ENCODE measurements at regions not wholly inside any gene's neighbourhood (a gene's known extent, or its start where the extent isn't known, plus 50 kb on each side); places are given as distances from the start of the nearest gene placed in this dataset.
"Not testable (repeated sequence)": the region's sequence is repeated elsewhere in the genome, so short reads cannot be mapped to it uniquely, and the experiment has no call there.

DNA sequence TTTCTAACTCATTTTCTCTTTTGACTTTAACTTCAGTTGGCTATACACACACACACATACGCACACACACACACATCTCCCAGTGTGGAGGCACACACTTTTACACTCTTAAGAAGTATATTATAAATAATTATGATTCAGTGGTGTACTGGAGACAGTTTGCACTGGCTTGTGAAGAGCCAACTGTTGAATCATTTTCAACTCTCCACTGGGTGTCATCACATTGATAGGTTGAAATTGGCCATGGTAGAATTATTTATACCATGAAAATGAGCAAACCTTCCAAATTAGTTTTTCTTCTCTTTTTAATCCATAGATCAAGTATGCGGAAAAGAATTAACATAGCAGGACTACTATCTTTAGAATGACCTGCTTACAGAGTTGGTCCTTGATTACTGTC, 407.1 kb downstream of the BMP2 start:
- DNase-seq (ENCODE audit: low read depth), result no peak

DNA sequence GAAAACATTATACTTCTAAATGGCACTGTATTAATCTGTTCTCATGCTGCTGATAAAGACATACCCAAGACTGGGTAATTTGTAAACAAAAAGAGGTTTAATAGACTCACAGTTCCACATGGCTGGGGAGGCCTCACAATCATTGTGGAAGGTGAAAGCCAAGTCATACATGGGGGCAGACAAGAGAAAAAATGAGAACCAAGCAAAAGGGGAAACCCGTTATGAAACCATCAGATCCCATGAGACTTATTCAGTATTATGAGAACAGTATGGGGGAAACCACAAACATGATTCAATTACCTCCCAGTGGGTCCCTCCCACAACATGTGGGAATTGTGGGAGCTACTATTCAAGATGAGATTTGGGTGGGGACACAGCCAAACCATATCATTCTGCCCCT, 408.3 kb downstream of the BMP2 start:
- DNase-seq (ENCODE audit: low read depth), result not testable (repeated sequence)

DNA sequence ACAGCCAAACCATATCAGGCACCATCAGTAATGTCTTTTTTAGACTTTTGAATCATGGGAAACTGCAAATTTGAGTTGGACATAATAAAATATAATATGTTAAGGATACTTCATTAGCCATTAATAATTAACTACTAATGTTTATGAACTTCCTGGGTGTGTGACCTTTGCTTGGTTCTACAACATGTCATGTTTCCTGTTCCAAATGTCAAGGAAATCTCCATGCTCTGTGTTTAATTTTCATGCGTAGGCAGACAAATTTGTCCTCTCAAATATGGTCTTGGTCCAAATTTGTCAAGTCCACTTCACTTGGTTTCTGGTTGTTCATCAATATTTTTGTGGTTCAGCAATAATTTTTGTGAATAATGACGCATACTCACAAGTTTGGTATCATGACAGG, 410.5 kb downstream of the BMP2 start:
- DNase-seq (ENCODE audit: low read depth), result no peak

DNA sequence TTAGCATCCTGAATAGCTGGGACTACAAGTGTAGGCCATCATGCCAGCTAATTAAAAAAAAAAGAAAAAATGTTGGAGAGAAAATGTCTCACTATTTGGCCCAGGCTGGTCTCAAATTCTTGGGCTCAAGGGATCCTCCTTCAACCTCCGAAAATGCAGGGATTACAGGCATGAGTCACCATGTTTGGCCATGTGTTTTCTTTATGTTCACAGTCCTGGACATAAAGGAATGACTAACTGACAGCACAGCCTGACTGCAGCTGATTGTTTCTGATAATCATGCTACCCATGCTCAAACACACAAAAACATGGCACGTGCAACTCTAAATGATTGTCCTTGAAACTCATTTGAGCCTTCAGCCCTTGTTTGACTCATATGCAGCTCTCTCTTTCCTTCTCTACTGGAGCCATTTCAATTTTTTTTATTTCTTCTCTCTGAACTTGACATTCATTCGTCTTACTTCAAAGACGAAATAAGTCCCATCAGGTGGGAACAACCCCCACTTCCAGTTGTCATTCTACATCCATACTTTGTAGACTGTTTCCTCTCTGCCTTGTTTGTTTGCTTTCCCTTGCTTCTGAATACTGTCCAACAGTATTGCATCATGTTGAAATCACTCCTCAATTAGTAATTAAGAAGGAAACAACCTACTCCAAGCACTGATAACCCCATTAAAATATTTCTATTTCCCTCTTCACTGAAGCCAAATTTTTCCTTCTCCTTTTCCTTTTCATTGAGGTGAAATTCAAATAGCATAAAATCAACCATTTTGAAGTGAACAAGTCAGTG, 413.0 kb downstream of the BMP2 start:
- no peak for DNase-seq (ENCODE audit: low read depth)

DNA sequence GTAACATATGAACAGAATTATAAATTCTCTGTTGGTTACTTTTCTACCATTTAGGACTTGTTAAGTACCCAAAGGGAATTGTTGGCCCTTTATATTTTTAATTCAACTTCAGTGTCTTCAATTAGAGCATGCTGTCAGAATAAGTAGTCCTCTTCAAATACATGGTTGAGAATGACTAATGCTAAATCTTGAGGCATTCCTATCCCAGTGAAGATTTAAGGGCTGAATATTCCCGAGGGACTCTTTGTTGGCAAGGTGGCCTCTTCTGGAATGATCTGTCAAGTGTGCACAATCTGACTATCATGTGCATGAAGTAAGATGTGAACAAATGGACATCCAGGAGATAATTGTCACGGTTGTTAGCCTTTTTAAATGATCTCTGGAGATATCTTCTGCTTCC, 421.7 kb downstream of the BMP2 start:
- no peak for DNase-seq (ENCODE audit: low read depth)

DNA sequence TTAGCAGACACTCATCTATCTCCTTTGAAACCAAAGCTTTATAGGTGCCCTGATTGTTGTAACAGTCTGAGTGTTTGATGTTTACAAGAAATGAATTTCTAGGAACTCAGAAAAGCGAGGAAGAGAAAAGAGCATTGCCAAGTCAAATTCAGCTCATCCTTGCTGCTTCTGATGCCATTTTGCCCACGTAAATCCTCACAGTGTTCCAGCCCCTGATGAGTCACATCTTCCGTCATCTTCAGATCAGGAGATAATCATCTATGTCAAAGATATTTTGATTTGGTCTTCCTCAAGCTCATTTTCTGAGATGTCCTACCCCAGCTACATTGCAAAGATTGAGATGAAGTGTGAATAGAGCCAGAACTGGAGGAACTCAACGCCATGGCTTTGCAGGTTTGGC, 426.2 kb downstream of the BMP2 start:
- no peak for DNase-seq (ENCODE audit: low read depth)

DNA sequence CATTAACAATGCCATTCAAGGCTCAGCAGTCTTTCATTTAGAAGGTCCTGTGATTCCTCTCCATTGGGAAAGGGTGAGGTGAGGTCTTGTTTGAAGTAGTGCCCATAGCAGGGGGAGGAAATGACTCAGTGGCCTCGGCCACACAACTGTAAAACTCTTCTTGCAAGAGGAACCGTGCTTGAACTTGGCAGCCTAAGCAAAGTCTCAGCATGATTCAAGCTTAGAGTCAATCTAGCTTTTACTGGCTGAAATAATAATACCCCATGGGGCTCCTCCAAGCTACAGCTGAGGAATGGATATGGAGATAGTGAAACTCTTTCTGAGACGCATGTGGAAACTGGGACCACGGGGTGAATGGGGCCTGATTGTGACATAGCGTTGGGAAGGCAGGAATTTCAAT, 428.2 kb downstream of the BMP2 start:
- peak; percentile 93 for DNase-seq (ENCODE audit: low read depth)

DNA sequence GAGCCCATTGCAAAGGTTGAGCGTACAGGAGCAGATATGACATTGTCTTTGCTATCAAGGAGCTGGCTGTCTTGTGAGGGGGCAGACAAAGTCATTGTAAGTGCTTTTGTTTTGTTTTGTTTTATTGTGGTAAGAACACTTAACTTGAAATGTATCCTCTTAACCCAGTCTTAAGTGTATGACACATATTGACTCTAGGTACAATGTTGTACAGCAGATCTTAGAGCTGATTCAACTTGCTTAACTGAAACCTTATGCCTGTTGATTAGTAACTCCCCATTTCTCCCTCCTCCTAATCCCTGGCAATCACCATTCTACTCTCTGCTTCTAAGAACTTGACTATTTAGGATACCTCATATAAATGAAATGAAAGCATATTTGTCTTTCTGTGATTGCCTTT, 429.0 kb downstream of the BMP2 start:
- DNase-seq (ENCODE audit: low read depth), result no peak

DNA sequence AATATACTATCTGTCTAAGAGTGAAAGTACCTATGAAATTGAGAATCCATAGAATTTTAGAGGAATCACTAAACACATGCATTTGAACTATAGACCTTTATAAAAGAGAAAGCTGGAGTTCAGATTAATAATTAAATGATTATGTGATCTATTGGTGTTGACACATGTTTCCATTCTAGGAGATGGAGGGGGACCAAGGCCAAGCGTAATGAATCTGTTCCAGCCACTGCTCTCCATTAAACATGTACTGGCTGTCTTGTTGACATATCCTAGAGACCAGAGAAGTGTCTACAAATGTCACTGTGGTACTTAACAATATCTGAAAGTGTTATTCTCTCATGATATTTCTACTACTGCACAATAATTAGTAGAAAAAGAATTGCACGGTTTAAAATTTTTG, 432.4 kb downstream of the BMP2 start:
- DNase-seq (ENCODE audit: low read depth), result no peak

DNA sequence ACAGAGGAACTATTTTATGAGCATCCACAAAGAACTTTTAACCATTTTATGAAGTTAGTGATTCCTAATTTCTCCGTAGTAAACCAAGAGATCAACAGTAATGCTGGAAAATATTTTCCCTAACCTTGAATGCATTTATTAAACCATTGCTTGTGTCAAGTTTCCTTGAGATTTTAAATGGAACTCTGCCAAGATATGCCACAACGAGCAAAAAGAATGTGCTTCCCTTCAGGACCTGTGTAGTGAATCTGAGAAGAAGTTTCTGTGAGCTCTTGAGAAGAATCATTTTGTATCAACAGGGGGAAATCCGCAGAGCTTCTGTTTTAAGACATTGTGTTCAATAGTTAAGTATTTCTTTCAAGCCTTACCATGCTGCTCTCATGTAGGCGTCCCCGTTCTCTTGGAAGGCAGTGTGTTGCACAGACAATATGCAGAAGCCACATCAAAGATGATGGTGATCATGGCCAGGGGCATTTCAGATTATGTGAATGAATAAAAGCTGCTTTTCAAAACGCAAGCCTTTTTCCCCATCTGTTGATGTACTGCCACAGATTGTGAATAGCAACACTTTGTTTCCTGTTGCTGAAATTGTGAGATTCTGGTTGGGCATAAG, 439.8 kb downstream of the BMP2 start:
- DNase-seq (ENCODE audit: low read depth), result no peak

DNA sequence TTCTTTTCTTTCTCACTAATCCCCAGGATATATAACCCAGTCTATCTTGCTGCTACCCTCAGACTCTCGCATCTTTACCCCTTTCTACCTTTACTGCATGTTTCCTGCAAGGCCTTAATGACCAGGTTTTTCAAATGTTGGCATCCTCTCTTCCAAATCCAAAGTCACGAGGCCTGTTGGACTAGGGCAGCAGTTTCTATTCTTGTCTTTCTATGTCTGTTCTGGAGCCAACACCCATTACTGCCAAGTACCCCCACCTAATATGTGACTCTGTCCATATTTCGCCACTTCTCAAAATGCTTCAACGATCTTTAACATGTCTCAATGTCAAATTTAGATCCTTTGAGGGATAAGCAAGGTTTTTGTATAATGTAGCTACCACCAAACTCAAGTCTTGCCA, 443.4 kb downstream of the BMP2 start:
- no peak for DNase-seq (ENCODE audit: low read depth)

DNA sequence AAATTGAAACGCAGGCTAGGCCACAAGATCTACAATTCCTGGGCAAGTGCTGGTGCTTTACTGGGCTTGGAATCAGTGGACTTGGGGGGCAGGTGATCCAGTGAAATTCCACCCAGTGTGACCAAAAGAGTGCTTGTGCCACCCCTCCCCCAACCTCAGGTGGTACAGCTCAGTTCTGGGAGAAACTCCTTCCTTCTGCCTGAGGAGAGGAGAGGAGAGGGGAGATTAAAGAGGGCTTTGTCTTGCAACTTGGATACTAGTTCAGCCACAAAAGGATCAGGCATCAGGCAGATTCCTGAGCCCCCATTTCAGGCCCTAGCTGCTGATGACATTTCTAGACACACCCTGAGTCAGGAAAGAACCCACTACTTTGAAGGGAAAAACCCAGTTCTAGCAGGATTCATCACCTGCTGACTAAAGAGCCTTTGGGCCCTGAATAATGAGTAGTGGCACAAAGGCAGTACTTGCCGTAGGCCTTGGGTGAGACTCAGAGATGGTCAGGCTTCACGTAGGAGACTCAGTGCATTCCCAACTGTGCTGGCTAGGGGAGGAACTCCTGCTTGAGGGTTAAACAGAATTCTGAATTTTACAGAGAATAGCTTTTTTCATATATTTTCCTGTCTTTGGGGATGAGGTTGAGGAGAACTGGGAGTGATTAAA, 446.7 kb downstream of the BMP2 start:
- no peak for DNase-seq (ENCODE audit: low read depth)

DNA sequence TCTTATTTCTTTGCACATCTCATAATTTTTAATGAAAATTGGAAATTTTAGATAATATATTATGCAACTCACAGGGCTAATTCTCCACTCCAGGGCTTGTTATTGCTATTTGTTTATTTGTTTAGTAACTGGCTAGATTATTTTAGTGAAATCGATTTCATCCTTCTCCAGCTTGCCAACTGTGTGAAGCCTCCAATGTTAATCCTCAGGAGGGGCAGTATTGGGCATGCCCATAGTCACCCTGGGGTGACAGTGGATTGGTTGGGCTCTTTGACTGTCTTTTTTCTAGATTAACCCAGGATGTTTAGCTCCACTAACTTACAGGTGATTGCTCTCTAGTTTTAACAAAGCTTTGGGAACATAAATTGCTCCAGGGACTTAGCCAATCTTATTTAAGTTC, 450.1 kb downstream of the BMP2 start:
- no peak for DNase-seq (ENCODE audit: low read depth)

DNA sequence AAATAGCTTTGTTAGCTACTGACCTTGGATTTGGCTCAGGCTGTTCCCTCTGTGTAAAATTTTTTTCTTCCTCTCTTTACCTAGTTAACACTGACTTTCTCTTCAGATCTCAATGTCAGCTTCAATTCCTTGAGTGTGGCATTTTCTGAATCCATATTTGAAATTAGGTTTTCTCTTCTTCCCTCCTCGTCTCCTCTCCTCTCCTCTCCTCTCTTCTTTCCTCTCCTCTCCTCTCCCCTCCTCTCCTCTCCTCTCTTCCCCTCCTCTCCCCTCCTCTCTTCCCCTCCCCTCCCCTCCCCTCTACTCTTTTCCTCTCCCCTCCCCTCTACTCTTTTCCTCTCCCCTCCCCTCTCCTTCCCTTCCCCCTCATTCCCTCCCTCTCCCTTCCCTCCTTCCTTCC, 453.3 kb downstream of the BMP2 start:
- no peak for DNase-seq (ENCODE audit: low read depth)

DNA sequence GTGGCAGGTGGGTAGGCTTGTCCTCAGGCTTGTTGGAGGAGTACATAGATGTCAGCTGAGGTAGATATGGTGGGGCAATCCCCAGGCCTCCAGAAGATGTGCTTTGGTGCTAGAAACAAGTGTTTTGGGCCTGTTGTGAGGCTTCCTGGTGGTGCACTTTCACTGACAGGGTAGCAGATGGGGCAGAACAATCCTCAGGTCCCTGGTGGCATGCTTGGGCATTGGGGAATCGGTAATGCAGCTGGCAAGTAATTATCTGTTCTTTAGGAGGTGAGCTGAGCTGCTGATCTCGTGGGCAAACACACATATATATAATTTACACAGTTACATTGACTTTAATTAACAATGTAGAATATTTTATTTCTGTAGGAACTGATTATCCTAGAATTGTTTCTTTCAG, 458.7 kb downstream of the BMP2 start:
- DNase-seq (ENCODE audit: low read depth), result no peak

DNA sequence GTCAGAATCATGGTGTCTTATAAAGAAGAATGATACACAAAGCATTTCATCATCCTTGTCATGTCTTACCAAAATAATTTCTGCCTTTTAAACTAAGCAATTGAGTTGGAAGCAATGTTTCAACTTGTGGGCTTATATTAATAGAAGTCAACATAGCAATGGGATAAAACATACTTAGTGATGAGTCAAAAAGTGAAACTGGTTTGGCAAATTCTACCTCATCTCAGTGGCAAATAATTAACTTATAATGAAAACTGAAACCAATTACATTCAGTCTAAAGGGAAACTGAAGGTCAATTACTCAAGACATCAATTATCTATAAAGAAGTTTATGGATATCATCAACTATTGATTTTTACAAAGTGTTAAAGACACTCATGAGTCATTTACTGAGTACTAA, 463.8 kb downstream of the BMP2 start:
- no peak for DNase-seq (ENCODE audit: low read depth)

DNA sequence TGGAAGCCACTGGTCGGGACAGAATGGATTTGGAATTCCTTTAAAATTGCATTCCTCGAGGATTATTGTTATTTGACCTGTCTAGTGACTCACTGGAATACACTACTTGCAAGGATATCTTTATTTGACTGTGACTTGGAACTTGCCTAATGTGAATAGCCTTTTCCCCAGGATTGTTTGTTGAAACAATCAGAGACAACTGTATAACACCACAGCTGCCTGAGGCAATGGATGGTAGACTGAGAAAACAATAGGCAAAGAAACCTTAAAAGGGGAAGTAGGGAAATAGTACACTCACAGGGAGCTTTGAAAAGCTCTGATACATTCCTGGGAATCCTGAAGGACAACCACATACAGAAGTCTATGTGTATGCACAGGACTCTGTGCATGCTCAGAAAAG, 465.3 kb downstream of the BMP2 start:
- no peak for DNase-seq (ENCODE audit: low read depth)

DNA sequence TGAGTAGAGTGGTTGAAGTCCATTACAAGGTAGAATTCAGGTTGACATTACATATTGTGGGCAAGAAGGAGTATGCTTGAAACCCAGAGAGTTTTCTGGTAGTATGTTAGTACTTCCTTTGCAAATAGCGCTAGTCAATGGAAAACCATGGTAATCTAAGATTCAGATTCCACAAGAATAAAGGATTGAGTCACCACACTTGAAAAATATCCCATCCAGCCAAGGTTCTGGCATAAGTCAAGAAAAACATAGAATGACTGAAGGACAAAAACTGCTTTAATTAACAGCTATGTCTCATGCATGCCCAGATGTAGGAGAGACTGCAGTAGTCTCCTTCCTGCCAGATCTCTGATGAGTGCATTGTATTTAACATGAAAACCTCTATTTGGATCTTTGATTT, 469.8 kb downstream of the BMP2 start:
- DNase-seq (ENCODE audit: low read depth), result no peak

DNA sequence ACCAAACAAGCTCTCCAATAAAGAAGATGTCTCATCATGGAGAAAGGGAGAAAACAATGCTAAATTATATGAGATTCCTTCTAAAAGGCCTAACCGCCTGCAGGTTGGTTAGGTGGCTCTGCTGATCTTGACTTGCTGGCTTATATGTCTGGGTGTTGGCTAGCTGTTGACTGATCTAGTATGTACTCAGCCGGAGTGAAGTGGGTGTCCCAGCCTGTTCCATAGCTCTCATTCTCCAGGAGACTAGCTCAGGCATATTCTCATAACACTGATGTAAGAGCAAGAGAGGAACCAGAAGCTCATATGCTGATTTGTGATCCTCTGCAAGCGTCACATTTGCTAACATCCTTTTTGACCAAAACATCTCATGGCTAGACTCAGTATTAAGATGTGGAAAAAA, 473.0 kb downstream of the BMP2 start:
- DNase-seq (ENCODE audit: low read depth), result no peak

DNA sequence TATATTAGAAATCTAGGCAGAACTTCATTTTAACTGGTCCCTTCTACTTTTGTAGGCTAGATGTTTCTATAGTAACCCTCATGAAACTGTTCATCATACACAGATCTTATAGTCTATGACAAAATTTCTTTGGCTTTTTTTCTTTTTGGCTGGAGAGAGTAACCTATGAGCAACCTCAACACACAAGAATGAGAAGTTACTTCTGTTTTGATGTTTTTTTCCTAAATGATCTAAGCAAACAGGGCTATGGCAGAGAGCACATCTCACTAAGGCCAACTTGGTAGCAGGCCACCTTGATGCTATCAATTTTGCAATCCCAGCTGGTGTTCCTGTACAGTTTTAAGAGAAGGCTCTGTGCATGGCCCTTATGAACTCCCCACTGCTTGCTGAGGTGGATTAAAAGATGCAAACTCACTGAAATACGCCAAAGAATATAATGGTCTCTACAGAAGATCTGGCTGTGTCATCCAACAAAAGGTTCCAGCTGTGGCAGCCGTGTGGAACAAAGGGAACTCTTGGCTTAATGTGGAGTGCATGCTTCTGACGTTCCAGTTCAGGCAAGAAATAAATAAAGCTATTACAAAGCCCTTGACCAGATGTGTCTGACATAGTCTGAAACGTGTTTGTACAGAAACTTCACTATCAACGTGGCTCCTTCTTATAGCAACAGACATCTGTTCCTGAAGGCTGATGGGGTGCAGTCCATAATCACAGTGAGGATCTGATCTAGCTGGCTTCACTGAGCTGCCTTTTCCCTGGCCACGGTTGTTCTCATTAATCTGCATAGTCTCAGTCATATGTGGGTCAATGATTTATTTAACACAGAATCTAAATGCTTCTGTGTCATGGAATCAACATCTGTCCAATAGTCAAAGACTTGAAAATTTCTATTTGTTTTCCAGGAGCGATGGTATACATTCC, 481.1 kb downstream of the BMP2 start:
- DNase-seq (ENCODE audit: low read depth), result no peak

DNA sequence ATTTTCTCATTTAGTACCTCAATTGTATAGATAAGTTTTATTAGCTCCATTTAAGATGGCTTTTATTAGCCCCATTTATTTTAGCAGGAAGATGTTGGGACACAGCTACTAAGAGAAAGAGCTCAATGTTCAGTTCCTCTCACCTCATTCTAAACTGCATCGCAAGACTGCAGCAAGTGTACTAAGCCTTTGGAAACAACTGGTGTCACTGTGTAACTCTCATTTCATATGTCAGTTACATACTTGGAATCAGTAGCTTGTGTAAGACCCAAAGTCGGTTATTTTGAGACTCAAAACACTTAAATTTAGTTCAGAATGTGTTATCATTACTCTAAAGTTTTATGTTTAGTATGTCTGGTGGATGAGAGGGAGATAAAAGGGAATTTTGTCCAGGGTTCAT, 482.9 kb downstream of the BMP2 start:
- no peak for DNase-seq (ENCODE audit: low read depth)

DNA sequence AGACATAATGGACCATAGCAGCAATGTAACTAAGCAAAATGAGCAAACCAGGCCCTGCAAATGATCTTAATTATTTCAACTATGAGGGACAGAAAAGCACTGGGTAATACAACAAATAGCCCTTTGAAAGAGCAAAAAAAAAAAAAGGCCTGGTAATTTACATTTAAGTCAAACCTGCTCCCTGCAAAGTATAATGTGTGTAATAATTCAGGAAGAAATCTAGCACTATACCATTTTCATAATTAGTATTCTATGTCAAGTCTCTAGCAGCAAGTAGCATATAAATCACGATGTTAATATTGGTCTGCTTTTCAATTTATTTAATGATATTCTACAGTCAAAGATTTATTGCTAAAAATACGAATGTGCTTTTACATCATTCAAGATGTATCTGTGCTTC, 489.6 kb downstream of the BMP2 start:
- DNase-seq (ENCODE audit: low read depth), result no peak
